ENCODE measurements at regions not wholly inside any gene's neighbourhood (a gene's known extent, or its start where the extent isn't known, plus 50 kb on each side); places are given as distances from the start of the nearest gene placed in this dataset.
"Not testable (repeated sequence)": the region's sequence is repeated elsewhere in the genome, so short reads cannot be mapped to it uniquely, and the experiment has no call there.

- not testable (repeated sequence) for DNase-seq
Observed at GRCh38 chr16:88274126-88274750, 108.5 kb upstream of the ZNF469 start.

DNA sequence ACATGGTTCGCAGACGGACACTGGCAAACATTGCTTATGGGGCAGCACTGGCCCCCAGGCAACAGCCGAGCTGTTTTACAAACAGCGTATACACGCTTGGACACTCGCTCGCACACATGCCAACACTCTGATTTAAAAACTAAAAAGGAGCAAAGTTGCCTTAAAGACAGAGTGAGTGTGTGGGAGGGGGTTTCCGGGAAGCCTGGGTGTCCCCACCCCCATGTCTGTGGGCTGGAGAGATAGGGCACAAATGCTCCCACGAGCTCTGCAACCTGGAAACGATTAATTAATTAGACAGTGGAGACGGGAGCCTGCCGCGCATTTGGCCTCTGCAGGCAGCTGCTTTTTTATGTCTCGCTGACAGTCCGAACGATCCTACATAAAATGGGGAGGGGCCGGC lies 107.9 kb upstream of the ZNF469 start:
- no peak for DNase-seq

DNA sequence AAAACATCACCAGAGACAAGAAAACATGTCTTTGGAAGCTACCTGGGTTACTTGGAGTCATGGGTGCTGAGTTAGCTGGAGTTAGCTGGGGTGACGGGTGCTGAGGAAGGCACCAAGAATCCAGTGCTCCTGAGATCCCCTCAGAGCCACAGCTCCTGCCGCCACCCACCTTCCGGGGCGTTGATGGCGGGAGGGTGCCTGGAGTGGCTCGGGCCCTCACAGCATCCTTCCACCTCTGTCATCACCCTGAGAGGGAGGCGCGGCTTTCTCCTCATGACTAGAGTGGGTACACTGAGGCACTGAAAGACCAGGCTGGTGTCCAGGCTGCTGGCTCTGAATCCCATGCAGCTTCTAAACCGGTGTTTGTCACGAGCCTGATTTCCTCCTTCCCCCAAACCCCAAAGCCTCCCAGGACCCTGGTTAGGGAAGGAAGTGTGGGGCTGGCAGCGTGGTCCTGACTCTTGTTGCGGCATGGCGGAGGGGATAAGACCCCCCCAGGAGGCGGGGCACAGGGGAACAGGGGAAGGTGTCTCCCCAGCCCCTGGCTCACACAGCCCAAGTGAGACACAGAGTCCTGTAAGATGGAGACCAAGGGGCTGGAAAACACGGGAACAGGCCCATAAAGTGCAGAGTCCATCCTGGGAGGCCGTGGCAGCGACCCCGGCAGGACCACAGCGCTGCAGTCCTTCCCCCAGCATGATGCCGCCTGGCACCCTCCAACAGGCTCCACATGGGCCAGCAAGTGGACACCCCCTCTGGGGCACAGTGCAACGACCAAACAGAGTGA lies 107.2 kb upstream of the ZNF469 start:
- not testable (repeated sequence) for DNase-seq

GRCh38 chr16:88276123-88276588 lies 106.6 kb upstream of the ZNF469 start:
- DNase-seq: not testable (repeated sequence)

DNA sequence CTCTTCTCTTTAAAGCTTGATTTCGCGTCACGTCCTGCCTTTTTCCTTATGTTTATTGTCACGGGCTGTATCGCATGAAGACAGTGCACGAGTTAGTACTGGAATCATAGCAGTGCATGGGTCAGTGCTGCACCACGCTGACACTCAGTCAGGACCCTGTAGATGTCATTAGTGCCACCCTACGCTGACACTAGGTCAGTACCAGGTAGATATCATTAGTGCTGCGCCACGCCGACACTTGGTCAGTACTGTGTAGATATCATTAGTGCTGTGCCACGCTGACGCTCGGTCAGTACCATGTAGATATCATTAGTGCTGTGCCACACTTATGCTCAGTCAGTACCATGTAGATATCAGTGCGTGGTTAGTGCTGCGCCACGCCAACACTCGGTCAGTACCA lies 106.2 kb upstream of the ZNF469 start:
- no peak for DNase-seq

- no peak for DNase-seq
Observed at GRCh38 chr16:88279998-88280397, 102.8 kb upstream of the ZNF469 start.

GRCh38 chr16:88281858-88282563 lies 100.7 kb upstream of the ZNF469 start:
- DNase-seq: no peak

- DNase-seq: no peak
Observed at GRCh38 chr16:88282564-88283395, 100.0 kb upstream of the ZNF469 start.

- no peak for DNase-seq
Observed at GRCh38 chr16:88283596-88283995, 99.2 kb upstream of the ZNF469 start.

GRCh38 chr16:88284101-88284500 lies 98.7 kb upstream of the ZNF469 start:
- DNase-seq: no peak

DNA sequence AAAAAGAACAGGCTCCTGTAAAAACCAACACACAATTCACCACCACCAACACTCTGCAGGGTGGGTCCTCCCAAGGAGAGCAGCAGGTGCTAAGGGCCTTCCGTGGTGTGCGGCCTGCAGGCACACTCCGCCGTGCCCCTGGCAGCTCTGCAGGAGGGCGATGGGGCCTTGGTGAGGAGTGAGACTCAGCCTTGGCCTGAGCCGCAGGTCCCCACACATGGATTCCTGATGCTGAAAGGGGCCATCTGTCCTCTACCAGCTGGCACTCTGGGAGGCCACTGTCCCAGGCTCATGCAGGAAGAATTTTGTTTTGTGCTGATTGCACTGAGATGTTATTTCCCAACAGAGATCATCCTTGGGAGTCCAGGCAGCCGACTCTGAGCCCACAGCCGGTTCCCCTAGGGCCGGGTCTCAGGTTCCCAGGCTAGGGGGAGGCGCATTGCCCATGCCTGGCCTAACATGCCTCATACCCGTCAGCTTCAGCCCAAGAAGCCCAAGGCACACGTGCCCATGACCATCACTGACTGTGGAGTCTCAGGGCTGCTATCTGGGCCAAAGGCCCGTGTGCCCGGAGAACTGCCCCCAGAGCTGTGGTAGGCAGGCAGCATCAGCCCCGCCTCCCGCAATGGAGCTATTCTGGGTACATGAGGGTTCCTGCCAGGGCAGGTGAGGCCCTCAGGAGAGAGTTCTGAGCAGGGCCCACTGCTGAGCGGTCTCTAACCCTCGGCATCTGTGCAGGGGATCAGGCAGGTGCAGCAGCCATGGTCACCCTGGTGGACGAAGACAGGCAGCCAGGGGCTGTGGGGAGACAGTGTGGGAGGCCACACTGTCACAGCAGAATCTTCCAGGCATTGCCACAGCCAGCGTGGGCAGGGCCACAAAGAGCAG lies 97.9 kb upstream of the ZNF469 start:
- DNase-seq: no peak

- DNase-seq: no peak
Observed at GRCh38 chr16:88285514-88285822, 97.3 kb upstream of the ZNF469 start.

DNA sequence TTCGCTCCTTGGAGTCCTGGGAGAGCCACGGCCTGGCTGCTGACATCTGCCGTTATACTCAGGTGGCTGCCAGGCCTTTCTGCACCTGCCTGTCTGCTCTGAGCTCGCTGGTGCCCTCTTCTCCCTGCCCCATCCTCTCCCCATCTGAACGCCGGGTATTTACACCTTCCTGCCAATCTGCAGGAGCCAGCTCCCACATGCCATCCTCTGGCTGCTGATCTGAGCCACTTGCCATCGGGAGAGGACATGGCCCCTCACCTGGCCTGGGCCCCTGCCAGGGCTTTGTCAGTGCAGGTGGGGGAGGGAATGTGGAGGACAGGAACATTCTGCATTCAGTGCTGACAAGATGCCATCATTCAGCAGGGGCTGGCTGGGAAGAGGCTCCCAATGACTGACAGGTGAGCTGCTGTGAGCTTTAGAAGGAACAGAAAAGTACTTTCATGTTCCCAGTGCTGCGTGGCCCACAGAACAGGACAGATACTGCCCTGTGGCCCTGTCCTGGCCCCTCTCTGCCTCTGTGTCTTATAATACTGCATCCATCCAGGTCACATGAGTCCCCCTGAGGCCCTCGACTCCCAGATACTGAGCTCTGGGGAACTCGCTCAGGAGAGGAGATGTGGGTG lies 96.3 kb upstream of the ZNF469 start:
- DNase-seq: no peak

DNA sequence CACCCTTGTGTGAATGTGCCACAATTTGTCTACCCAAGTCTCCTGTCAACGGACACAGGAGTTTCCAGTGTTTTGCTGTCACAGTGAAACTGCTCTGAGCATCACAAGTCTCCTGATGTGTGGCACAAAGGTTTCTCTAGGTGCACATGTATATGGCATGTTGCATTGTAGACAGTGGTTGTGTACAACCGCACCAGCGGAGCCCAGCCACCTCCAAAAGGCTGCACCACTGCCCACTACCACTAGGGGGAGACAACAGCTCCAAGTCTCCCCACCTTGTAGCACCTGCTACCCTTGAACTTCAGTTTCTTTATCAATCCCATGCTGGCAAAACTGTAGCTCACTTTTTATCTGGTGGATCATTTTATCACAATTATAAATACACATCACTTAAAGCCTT lies 95.5 kb upstream of the ZNF469 start:
- peak; percentile 27 for DNase-seq

GRCh38 chr16:88288303-88288702 lies 94.5 kb upstream of the ZNF469 start:
- no peak for DNase-seq

DNA sequence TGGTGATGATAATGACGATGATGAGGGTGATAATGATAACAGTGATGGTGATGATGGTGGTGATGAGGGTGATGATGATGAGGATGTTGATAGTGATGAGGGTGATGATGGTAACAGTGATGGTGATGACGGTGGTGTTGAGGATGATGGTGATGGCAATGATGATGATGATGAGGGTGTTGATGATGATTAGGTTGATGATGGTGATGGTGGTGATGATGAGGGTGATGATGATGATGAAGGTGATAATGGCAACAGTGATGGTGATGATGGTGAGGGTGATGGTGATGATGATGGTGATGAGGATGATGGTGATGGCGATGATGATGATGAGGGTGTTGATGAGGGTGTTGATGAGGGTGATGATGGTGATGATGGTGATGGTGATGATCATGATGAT lies 93.8 kb upstream of the ZNF469 start:
- no peak for DNase-seq

DNA sequence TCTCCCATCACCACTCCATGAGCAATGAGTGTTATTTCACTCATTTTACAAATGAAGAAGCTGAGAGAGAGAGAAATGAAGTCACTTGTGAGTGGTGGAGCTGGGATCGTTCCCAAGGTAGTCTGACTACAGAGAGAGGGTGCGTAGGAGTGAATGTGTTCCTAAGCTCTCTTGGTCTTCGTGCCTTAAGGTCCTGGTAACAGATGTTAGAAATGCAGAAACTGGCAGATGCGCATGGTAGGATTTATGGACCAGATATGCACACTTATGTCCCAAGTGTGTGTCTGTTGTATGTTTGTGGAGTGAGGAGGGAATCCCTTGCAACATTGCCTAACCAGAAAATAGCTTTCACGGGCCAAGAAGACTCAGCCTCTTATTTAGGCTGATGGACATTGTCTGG lies 93.2 kb upstream of the ZNF469 start:
- DNase-seq: no peak

- DNase-seq: peak; percentile 86
Observed at GRCh38 chr16:88289968-88290401, 92.8 kb upstream of the ZNF469 start.

GRCh38 chr16:88290850-88291830 lies 91.6 kb upstream of the ZNF469 start:
- DNase-seq: no peak

Measured in RPMI8226 (cell line).